Effector memory CD4-positive, alpha-beta T cell (primary cell): ENCODE measurements at regions not wholly inside any gene's neighbourhood (a gene's known extent, or its start where the extent isn't known, plus 50 kb on each side); places are given as distances from the start of the nearest gene placed in this dataset.
"Not testable (repeated sequence)": the region's sequence is repeated elsewhere in the genome, so short reads cannot be mapped to it uniquely, and the experiment has no call there.

Source experiments
- DNase-seq, 3 donors: peaks; one replicate each; pipeline ENCODE4 v3.0.0-alpha.2; 2020
- H3K27ac ChIP-seq: 2 replicates; pipeline ENCODE4 v1.7.0; 2013; ENCODE audit warnings: mild to moderate bottlenecking, low read length, moderate library complexity; ENCODE audit not compliant: insufficient read depth, poor library complexity, severe bottlenecking
- H3K27me3 ChIP-seq: replicated peaks from 2 replicates; pipeline ENCODE4 v1.7.0; 2013; ENCODE audit warnings: mild to moderate bottlenecking, low read length; ENCODE audit not compliant: insufficient read depth, control insufficient read depth, poor library complexity, severe bottlenecking
- H3K36me3 ChIP-seq: 2 replicates; pipeline ENCODE4 v1.7.0; 2013; ENCODE audit warnings: mild to moderate bottlenecking, low read length, moderate library complexity; ENCODE audit not compliant: control insufficient read depth, insufficient read depth
- H3K4me1 ChIP-seq: 2 replicates; pipeline ENCODE4 v1.7.0; 2013; ENCODE audit warnings: low read length, mild to moderate bottlenecking; ENCODE audit not compliant: control insufficient read depth, insufficient read depth, poor library complexity, severe bottlenecking
- H3K4me3 ChIP-seq: 2 replicates; pipeline ENCODE4 v1.7.0; 2013; ENCODE audit warnings: low read length, low read depth, mild to moderate bottlenecking; ENCODE audit not compliant: insufficient read depth, poor library complexity, severe bottlenecking
- H3K9me3 ChIP-seq: 2 replicates; pipeline ENCODE4 v1.7.0; 2013; ENCODE audit warnings: mild to moderate bottlenecking, low read length, moderate library complexity; ENCODE audit not compliant: control insufficient read depth

GRCh38 chr1:223920805-223921204, 75.1 kb upstream of the TP53BP2 start:
- not testable (repeated sequence) for DNase-seq, H3K9me3 ChIP-seq

GRCh38 chr1:223915476-223915875, 69.7 kb upstream of the TP53BP2 start:
- H3K27me3 ChIP-seq, H3K27ac ChIP-seq, H3K4me1 ChIP-seq, DNase-seq, H3K4me3 ChIP-seq, H3K9me3 ChIP-seq, H3K36me3 ChIP-seq: not testable (repeated sequence)

More at GRCh38 chr1:223920805-223921204, 75.1 kb upstream of the TP53BP2 start:
- H3K27me3 ChIP-seq, H3K27ac ChIP-seq, H3K4me3 ChIP-seq, H3K4me1 ChIP-seq, H3K36me3 ChIP-seq: not testable (repeated sequence)

- DNase-seq, H3K4me3 ChIP-seq, H3K36me3 ChIP-seq, H3K4me1 ChIP-seq, H3K9me3 ChIP-seq, H3K27ac ChIP-seq, H3K27me3 ChIP-seq: not testable (repeated sequence)
Observed at GRCh38 chr1:223913715-223914114, 68.0 kb upstream of the TP53BP2 start.

GRCh38 chr1:223907943-223908587, 62.3 kb upstream of the TP53BP2 start:
- not testable (repeated sequence) for H3K36me3 ChIP-seq, H3K4me1 ChIP-seq, H3K9me3 ChIP-seq, H3K4me3 ChIP-seq, H3K27me3 ChIP-seq, H3K27ac ChIP-seq
- DNase-seq, result peak in 1 of 3 donors; percentile 1

- H3K4me1 ChIP-seq, H3K36me3 ChIP-seq, H3K27me3 ChIP-seq, H3K27ac ChIP-seq, H3K9me3 ChIP-seq, DNase-seq, H3K4me3 ChIP-seq: not testable (repeated sequence)
Observed at GRCh38 chr1:223903221-223903620, 57.5 kb upstream of the TP53BP2 start.

GRCh38 chr1:223899775-223900174, 54.0 kb upstream of the TP53BP2 start:
- not testable (repeated sequence) for H3K27me3 ChIP-seq, H3K36me3 ChIP-seq, DNase-seq, H3K4me1 ChIP-seq, H3K4me3 ChIP-seq, H3K9me3 ChIP-seq, H3K27ac ChIP-seq

- H3K27me3 ChIP-seq, H3K27ac ChIP-seq, H3K36me3 ChIP-seq, H3K4me1 ChIP-seq, H3K4me3 ChIP-seq, DNase-seq, H3K9me3 ChIP-seq: not testable (repeated sequence)
Observed at GRCh38 chr1:223897097-223897496, 51.4 kb upstream of the TP53BP2 start.

- H3K36me3 ChIP-seq, H3K27me3 ChIP-seq, H3K4me1 ChIP-seq, H3K9me3 ChIP-seq, H3K27ac ChIP-seq, DNase-seq, H3K4me3 ChIP-seq: not testable (repeated sequence)
Observed at GRCh38 chr1:223895950-223896349, 50.2 kb upstream of the TP53BP2 start.
